IMR-90 (cell line): ENCODE measurements at regions not wholly inside any gene's neighbourhood (a gene's known extent, or its start where the extent isn't known, plus 50 kb on each side); places are given as distances from the start of the nearest gene placed in this dataset.

Source experiments
- BHLHE40 ChIP-seq: fragments of 150-350 bp; IDR thresholded peaks from 2 replicates; pipeline ENCODE4 v1.6.1; 2016; ENCODE audit warnings: mild to moderate bottlenecking, low read depth, low read length
- CEBPB ChIP-seq: IDR thresholded peaks from 2 replicates; pipeline ENCODE4 v1.6.1; 2012; ENCODE audit warnings: low read depth, low read length, improper control_type of control experiment
- CHD1 ChIP-seq: IDR thresholded peaks from 2 replicates; pipeline ENCODE4 v1.6.1; 2012; ENCODE audit warnings: low read depth, low read length, improper control_type of control experiment
- FOS ChIP-seq: fragments of 150-350 bp; IDR thresholded peaks from 2 replicates; pipeline ENCODE4 v1.6.1; 2016; ENCODE audit warnings: low read depth, low read length
- MAFK ChIP-seq: IDR thresholded peaks from 2 replicates; pipeline ENCODE4 v1.6.1; 2012; ENCODE audit warnings: low read depth, low read length, improper control_type of control experiment
- MXI1 ChIP-seq: IDR thresholded peaks from 2 replicates; pipeline ENCODE4 v1.6.1; 2012; ENCODE audit warnings: low read depth, mild to moderate bottlenecking, low read length, moderate library complexity, borderline replicate concordance
- NFE2L2 ChIP-seq: fragments of 150-350 bp; IDR thresholded peaks from 2 replicates; pipeline ENCODE4 v1.6.1; 2016; ENCODE audit warnings: low read depth, mild to moderate bottlenecking, low read length
- POLR2A ChIP-seq: IDR thresholded peaks from 2 replicates; pipeline ENCODE4 v1.6.1; 2012; ENCODE audit warnings: mild to moderate bottlenecking, low read depth, low read length
- RAD21 ChIP-seq: IDR thresholded peaks from 2 replicates; pipeline ENCODE4 v1.6.1; 2012; ENCODE audit warnings: low read length, improper control_type of control experiment
- RCOR1 ChIP-seq: IDR thresholded peaks from 2 replicates; pipeline ENCODE4 v1.6.1; 2012; ENCODE audit warnings: mild to moderate bottlenecking, low read length, improper control_type of control experiment; ENCODE audit not compliant: insufficient replicate concordance
- RFX5 ChIP-seq: IDR thresholded peaks from 2 replicates; pipeline ENCODE4 v1.8.0; 2012; ENCODE audit warnings: low read depth, mild to moderate bottlenecking, low read length, moderate library complexity
- SMC3 ChIP-seq: fragments of 150-350 bp; IDR thresholded peaks from 2 replicates; pipeline ENCODE4 v1.6.1; 2016; ENCODE audit warnings: low read depth, mild to moderate bottlenecking, antibody characterized with exemption, low read length, moderate library complexity
- TF ChIP-seq, protein P1 (sequence below): conservative IDR thresholded peaks from 2 replicates; pipeline ENCODE4 v1.5.1; 2012; ENCODE audit warnings: mild to moderate bottlenecking, low read depth, low read length, improper control_type of control experiment
- TF ChIP-seq, protein P2 (sequence below): fragments of 150-350 bp; IDR thresholded peaks from 2 replicates; pipeline ENCODE4 v1.6.1; 2016; ENCODE audit warnings: low read depth, mild to moderate bottlenecking, low read length, moderate library complexity, borderline replicate concordance

DNA sequence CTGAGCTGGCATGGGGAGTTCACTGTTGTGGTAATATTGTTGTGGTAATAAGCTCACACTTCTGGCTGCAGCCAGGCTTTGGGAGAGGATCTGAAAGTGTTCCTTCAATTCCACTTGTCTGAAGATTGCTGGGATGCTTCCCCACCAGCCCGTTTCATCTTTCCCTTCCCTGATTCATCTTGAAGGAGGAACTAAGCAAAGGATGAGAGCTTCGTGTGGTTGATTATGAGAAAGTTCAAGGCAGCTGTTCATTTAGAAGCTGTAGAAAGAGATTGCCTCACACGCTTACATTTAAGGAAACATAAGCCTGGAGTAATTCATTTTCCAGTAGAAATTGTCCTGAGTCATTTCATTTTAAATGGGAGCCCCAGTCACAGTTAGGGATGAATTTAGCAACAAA lies 122.4 kb upstream of the GAS1 start:
- TF ChIP-seq, protein P1, sequence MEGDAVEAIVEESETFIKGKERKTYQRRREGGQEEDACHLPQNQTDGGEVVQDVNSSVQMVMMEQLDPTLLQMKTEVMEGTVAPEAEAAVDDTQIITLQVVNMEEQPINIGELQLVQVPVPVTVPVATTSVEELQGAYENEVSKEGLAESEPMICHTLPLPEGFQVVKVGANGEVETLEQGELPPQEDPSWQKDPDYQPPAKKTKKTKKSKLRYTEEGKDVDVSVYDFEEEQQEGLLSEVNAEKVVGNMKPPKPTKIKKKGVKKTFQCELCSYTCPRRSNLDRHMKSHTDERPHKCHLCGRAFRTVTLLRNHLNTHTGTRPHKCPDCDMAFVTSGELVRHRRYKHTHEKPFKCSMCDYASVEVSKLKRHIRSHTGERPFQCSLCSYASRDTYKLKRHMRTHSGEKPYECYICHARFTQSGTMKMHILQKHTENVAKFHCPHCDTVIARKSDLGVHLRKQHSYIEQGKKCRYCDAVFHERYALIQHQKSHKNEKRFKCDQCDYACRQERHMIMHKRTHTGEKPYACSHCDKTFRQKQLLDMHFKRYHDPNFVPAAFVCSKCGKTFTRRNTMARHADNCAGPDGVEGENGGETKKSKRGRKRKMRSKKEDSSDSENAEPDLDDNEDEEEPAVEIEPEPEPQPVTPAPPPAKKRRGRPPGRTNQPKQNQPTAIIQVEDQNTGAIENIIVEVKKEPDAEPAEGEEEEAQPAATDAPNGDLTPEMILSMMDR, result no peak
- TF ChIP-seq POLR2A (no peak), CHD1 (no peak), RAD21 (no peak), SMC3 (no peak), RFX5 (no peak), RCOR1 (no peak), MAFK (no peak), BHLHE40 (no peak), FOS (no peak), MXI1 (no peak), NFE2L2 (no peak), CEBPB (no peak)
- TF ChIP-seq, protein P2, sequence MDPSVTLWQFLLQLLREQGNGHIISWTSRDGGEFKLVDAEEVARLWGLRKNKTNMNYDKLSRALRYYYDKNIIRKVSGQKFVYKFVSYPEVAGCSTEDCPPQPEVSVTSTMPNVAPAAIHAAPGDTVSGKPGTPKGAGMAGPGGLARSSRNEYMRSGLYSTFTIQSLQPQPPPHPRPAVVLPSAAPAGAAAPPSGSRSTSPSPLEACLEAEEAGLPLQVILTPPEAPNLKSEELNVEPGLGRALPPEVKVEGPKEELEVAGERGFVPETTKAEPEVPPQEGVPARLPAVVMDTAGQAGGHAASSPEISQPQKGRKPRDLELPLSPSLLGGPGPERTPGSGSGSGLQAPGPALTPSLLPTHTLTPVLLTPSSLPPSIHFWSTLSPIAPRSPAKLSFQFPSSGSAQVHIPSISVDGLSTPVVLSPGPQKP, result no peak
